RWPE1 (cell line): ENCODE measurements at regions not wholly inside any gene's neighbourhood (a gene's known extent, or its start where the extent isn't known, plus 50 kb on each side); places are given as distances from the start of the nearest gene placed in this dataset.

Experiments
- CTCF ChIA-PET: fragments of 350-600 bp; sonication (Branson Sonifier 250); formaldehyde crosslinking; extraction: SDS; loops from one replicate; lab custom pipeline; 2021; lab: Yijun Ruan, JAX
- POLR2A ChIA-PET: fragments of 400-600 bp; formaldehyde crosslinking; extraction: SDS; loops from one replicate; lab custom pipeline; 2020; ENCODE audit warnings: antibody characterized with exemption; ENCODE audit not compliant: low non-redundant PET; lab: Yijun Ruan, JAX
- DNase-seq: peaks from one replicate; pipeline ENCODE4 v3.0.0; 2012; ENCODE audit warnings: low spot score
- H3K27ac ChIP-seq: fragments of 450-650 bp; 2 replicates; pipeline ENCODE4 v1.5.1; 2017
- TF ChIP-seq, protein P1 (sequence below): fragments of 450-650 bp; conservative IDR thresholded peaks from 2 replicates; pipeline ENCODE4 v1.5.1; 2017; ENCODE audit warnings: low read depth, mild to moderate bottlenecking

DNA sequence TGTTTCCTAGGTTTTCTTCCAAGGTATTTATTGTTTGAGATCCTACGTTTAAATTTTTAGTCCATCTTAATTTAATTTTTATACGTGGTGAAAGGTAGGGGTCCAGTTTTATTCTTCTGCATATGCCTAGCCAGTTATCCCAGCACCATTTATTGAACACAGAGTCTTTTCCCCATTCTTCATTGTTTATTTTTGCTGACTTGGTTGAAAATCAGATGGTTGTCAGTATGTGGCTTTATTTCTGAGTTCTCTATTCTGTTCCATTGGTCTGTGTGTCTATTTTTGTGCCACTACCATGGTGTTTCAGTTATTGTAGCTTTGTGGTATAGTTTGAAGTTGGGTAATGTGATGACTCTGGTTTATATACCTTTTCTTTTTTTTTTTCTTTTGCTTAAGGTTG lies 753.0 kb upstream of the GOT2 start:
- ChIA-PET POLR2A (no interaction called here), CTCF (interaction anchor here (0.6 kb wide), 1 partner anchor 1765 kb away, joined by 3 read pairs; no protein-coding TSS in a partner anchor)
- H3K27ac ChIP-seq, result no peak overlapping the region
- DNase-seq, result no peak
- TF ChIP-seq, protein P1, sequence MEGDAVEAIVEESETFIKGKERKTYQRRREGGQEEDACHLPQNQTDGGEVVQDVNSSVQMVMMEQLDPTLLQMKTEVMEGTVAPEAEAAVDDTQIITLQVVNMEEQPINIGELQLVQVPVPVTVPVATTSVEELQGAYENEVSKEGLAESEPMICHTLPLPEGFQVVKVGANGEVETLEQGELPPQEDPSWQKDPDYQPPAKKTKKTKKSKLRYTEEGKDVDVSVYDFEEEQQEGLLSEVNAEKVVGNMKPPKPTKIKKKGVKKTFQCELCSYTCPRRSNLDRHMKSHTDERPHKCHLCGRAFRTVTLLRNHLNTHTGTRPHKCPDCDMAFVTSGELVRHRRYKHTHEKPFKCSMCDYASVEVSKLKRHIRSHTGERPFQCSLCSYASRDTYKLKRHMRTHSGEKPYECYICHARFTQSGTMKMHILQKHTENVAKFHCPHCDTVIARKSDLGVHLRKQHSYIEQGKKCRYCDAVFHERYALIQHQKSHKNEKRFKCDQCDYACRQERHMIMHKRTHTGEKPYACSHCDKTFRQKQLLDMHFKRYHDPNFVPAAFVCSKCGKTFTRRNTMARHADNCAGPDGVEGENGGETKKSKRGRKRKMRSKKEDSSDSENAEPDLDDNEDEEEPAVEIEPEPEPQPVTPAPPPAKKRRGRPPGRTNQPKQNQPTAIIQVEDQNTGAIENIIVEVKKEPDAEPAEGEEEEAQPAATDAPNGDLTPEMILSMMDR, result no peak

DNA sequence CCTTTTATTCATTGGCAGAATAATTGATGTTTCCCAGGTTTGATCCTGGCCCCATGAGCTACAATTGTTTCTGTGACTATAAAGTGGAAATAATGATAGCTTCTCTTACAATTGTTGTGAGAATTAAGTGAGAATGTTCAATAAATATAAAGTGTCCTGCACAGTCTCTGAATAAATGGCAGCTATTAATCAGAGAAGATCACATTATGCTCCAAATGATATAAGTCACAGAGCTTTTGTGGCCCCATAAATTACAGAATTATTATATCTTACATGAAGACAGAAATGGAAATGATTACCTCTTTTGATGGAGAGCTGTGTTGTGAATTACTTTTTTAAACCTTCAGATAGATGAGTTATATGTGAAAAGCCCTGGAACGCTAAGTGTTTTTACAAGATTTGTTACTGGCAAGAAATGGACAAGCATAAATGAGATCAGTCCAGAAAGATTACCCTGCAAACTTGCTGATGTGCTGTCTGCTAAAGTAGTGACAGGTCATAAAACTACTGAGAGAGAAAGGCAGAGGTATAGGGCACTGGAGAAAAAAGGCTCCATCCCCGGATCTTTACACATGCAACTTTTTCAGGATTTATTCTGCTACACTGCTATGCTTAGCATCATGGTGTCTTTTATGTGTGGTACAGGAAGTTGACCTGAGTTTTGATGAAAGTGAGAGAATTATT lies 750.9 kb upstream of the GOT2 start:
- H3K27ac ChIP-seq, result no peak overlapping the region
- POLR2A ChIA-PET, result no interaction called here
- TF ChIP-seq, protein P1, result no peak
- CTCF ChIA-PET, result no interaction called here
- DNase-seq, result no peak

DNA sequence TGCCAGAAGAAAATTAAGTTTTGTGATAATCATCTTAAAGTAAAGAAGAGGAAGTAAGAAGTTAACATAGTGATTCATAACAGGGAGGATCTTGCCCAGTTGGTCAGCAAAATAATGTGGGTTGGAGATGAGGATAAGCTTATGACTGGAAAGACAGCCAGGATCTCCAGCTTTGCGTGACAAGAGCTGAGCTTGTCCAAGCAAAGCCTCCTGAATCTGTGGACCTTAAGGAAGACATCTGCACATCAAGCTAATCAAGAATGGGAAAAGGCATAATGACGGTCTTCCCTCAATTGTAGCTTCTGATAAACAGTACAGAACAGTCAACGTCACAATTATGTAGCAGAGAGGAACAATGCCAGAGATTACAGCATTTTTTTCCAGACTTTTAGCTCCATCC lies 744.7 kb upstream of the GOT2 start:
- H3K27ac ChIP-seq, result no peak overlapping the region
- DNase-seq, result no peak
- TF ChIP-seq, protein P1, result no peak
- ChIA-PET POLR2A (no interaction called here), CTCF (no interaction called here)

DNA sequence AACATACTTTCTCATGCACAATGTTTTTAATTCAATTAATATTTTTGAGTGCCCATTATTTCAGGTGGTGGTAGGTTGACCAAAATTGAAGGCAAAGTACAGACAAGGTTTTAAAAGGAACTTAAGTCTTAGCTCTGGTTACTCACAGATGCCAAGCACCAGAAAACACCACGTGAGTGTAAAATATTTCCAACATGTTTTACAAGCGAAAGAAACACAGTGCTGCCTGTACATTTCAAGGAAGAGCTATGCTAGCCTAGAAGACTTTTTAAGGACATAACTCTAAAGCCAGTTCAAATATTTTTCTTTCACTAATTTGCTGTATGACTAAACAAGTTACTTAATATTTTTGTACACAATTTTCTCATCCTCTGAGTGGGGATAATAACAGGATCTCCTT lies 736.4 kb upstream of the GOT2 start:
- POLR2A ChIA-PET, result no interaction called here
- DNase-seq, result no peak
- no peak overlapping the region for H3K27ac ChIP-seq
- TF ChIP-seq, protein P1, result no peak
- CTCF ChIA-PET, result interaction anchor here (0.6 to 0.7 kb wide), 2 partner anchors 73 to 651 kb away, joined by 3 to 4 read pairs; no protein-coding TSS in a partner anchor

DNA sequence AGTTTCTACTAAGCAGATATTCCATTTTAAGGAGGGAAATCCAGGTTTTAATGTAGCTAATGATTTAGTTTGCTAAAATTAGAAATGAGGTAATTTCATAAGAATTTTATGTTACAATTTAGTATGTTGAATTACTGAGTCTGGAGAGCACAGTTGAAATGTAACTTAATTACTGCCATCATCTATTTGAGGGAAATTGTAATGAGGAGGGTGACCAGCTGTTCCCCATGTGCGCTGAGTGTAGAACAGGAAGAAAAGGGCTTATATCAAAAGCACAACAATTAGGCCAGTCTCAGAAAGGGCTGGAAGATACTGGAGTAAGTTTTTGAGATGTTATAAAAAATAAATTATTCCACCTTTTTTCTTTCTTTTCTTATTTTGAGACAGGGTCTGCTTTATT lies 735.1 kb upstream of the GOT2 start:
- no peak for DNase-seq
- TF ChIP-seq, protein P1, result no peak
- ChIA-PET CTCF (no interaction called here), POLR2A (no interaction called here)
- H3K27ac ChIP-seq, result no peak overlapping the region

DNA sequence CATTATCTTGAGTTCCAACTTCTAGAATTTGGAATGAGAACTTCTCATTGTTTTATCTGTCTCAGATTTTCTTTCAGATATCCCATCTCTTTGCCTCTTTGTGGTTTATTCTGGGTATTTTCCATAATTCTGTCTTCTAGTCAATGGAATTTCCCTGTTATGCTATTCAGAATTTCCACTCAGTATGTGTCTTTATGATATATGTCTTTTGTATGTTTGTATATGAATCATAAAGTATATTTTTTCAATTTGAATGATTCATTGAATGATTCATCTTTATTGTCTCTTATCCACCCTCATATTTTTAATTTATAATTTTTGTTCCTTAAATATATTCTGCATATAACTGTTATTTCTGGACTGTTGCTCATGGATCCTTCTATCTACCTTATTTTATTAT lies 729.7 kb upstream of the GOT2 start:
- ChIA-PET POLR2A (no interaction called here), CTCF (no interaction called here)
- peak; percentile 1 for DNase-seq

More for the DNA sequence above, 729.7 kb upstream of the GOT2 start:
- TF ChIP-seq, protein P1, result no peak
- H3K27ac ChIP-seq, result no peak overlapping the region
